ENCODE measurements at regions not wholly inside any gene's neighbourhood (a gene's known extent, or its start where the extent isn't known, plus 50 kb on each side); places are given as distances from the start of the nearest gene placed in this dataset.

- no peak for TF ChIP-seq POLR2A (IDR thresholded peaks at IDR 0.05)
- no peak for TF ChIP-seq POLR2AphosphoS5 (IDR thresholded peaks at IDR 0.05; ENCODE audit: insufficient read depth in 1 of 2, low read depth in 1 of 2)
- TF ChIP-seq CTCF (IDR thresholded peaks at IDR 0.05), result no peak
- intact Hi-C loops (cut with DNase I), result no loop called here
- no peaks in the 10 kb centered on the region for H3K36me3 ChIP-seq
These were observed 955.2 kb upstream of the DIAPH2 start for GRCh38 chrX:95729401-95729800.

GRCh38 chrX:95733426-95733825 is 951.2 kb upstream of the DIAPH2 start:
- DNase-seq (ENCODE audit: extremely low spot score in 2 of 2), result no peak
- intact Hi-C loops (cut with DNase I), result no loop called here
- H3K36me3 ChIP-seq, result no peaks in the 10 kb centered on the region
- no peak overlapping the region for H3K27ac ChIP-seq
- TF ChIP-seq CTCF (IDR thresholded peaks at IDR 0.05) (no peak), POLR2A (IDR thresholded peaks at IDR 0.05) (no peak), POLR2AphosphoS5 (IDR thresholded peaks at IDR 0.05; ENCODE audit: insufficient read depth in 1 of 2, low read depth in 1 of 2) (no peak)
- H3K9me3 ChIP-seq, result no peaks in the 10 kb centered on the region
- no peaks in the 10 kb centered on the region for H3K4me1 ChIP-seq
- H3K27me3 ChIP-seq, result no peaks in the 10 kb centered on the region
- H3K4me3 ChIP-seq, result no peak overlapping the region

More at GRCh38 chrX:95729401-95729800, 955.2 kb upstream of the DIAPH2 start:
- H3K27me3 ChIP-seq, result no peaks in the 10 kb centered on the region
- DNase-seq (ENCODE audit: extremely low spot score in 2 of 2), result no peak
- H3K4me1 ChIP-seq, result no peaks in the 10 kb centered on the region
- no peaks in the 10 kb centered on the region for H3K9me3 ChIP-seq
- H3K4me3 ChIP-seq, result no peak overlapping the region
- no peak overlapping the region for H3K27ac ChIP-seq

GRCh38 chrX:95754411-95754810 is 930.2 kb upstream of the DIAPH2 start:
- Histone ChIP-seq H3K36me3 (no peaks in the 10 kb centered on the region), H3K9me3 (no peaks in the 10 kb centered on the region), H3K27ac (no peak overlapping the region)

GRCh38 chrX:95760356-95760755 is 924.3 kb upstream of the DIAPH2 start:
- TF ChIP-seq POLR2AphosphoS5 (IDR thresholded peaks at IDR 0.05; ENCODE audit: insufficient read depth in 1 of 2, low read depth in 1 of 2) (no peak), CTCF (IDR thresholded peaks at IDR 0.05) (no peak), POLR2A (IDR thresholded peaks at IDR 0.05) (no peak)
- no peak for DNase-seq (ENCODE audit: extremely low spot score in 2 of 2)
- intact Hi-C loops (cut with DNase I), result no loop called here

More at GRCh38 chrX:95754411-95754810, 930.2 kb upstream of the DIAPH2 start:
- DNase-seq (ENCODE audit: extremely low spot score in 2 of 2), result no peak
- no peak for TF ChIP-seq POLR2A (IDR thresholded peaks at IDR 0.05)
- TF ChIP-seq CTCF (IDR thresholded peaks at IDR 0.05), result no peak
- no peak for TF ChIP-seq POLR2AphosphoS5 (IDR thresholded peaks at IDR 0.05; ENCODE audit: insufficient read depth in 1 of 2, low read depth in 1 of 2)
- Histone ChIP-seq H3K4me1 (no peaks in the 10 kb centered on the region), H3K27me3 (no peaks in the 10 kb centered on the region), H3K4me3 (no peak overlapping the region)
- intact Hi-C loops (cut with DNase I), result no loop called here

GRCh38 chrX:95762716-95763115 is 921.9 kb upstream of the DIAPH2 start:
- Histone ChIP-seq H3K4me1 (no peaks in the 10 kb centered on the region), H3K9me3 (no peaks in the 10 kb centered on the region), H3K27ac (no peak overlapping the region), H3K36me3 (no peaks in the 10 kb centered on the region), H3K27me3 (no peaks in the 10 kb centered on the region), H3K4me3 (no peak overlapping the region)
- DNase-seq (ENCODE audit: extremely low spot score in 2 of 2), result no peak
- intact Hi-C loops (cut with DNase I), result no loop called here
- TF ChIP-seq CTCF (IDR thresholded peaks at IDR 0.05) (no peak), POLR2A (IDR thresholded peaks at IDR 0.05) (no peak), POLR2AphosphoS5 (IDR thresholded peaks at IDR 0.05; ENCODE audit: insufficient read depth in 1 of 2, low read depth in 1 of 2) (no peak)

More at GRCh38 chrX:95760356-95760755, 924.3 kb upstream of the DIAPH2 start:
- Histone ChIP-seq H3K27me3 (no peaks in the 10 kb centered on the region), H3K4me1 (no peaks in the 10 kb centered on the region), H3K27ac (no peak overlapping the region), H3K9me3 (no peaks in the 10 kb centered on the region), H3K36me3 (no peaks in the 10 kb centered on the region), H3K4me3 (no peak overlapping the region)
